ENCODE measurements at regions not wholly inside any gene's neighbourhood (a gene's known extent, or its start where the extent isn't known, plus 50 kb on each side); places are given as distances from the start of the nearest gene placed in this dataset.

DNA sequence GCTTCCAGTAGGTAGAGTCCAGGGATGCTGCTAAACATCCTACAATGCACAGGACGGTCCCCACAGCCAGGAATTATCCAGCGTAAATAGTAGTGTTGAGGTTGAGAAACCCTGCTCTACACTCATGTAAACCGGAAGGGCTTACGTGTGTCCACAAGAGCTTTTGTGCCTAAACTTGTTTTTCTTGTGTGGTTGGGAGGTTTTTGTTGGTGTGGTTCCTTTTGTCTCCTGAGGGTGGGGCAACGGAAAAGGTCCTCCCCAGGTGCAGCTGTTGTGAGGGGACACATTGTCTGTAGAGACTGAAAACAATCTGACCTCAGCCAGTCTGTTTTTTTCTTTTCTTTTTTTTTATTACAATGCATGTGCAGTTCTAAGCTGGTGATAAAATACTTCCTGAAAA lies 72.7 kb upstream of the MGAT5 start:
- in situ Hi-C loops (cut with HindIII; ENCODE audit: low pct_unique_long_range_greater_than_20kb, low sequenced_read_pairs), result no loop called here
- no peak for DNase-seq (ENCODE audit: low read depth, low spot score)

DNA sequence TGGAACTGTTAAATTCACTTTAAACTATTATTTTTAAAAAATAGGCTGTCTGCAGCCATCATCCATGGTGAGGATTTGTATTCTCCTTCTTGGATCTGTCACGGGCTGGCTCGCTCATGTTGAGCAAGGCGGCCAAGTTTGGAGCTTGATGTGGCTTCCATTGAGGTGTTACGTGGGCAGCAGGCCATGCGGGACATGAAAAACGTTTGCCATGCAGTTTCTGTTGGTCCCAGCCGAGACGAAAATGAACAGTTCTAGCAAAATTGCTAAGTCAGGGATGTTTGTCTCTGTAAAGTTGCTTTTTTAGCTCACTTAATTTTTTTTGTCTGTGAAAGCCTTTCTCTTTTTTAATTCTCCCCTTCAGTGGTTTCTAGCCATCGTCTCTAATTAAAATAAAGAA lies 70.2 kb upstream of the MGAT5 start:
- no peak for DNase-seq (ENCODE audit: low read depth, low spot score)
- in situ Hi-C loops (cut with HindIII; ENCODE audit: low pct_unique_long_range_greater_than_20kb, low sequenced_read_pairs), result no loop called here

GRCh38 chr2:134185639-134186038 lies 68.2 kb upstream of the MGAT5 start:
- in situ Hi-C loops (cut with HindIII; ENCODE audit: low pct_unique_long_range_greater_than_20kb, low sequenced_read_pairs), result no loop called here

DNA sequence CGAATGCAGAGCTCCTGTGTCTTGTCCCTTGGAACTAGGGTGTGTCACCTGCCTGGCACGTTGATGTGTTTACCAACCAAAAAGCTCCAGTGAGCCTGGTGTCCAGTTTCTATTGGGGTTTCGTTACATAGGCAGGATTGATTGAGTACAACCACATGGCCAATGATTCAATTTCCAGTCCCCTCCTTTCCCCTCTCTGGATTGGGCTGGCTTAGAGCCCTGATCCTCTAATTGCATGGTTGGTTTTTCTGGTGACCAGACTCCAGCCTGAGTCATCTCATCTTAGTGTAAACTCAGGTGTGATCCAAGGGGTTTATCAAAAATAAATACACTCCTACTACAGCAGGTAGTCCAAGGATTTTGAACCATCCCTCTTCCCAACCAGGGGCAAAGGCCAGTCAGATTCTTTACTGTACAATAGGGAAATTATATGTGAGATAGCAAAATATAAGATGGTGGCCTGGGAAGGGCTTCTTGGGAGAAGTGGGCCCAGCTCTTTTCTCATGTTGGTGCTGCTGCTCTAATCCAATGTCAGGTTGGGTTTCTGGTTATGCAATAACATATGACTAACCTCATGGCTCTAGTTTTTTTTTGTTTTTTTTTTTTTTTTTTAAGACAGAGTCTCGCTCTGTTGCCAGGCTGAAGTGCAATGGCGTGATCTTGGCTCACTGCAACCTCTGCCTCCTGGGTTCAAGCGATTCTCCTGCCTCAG lies 64.7 kb upstream of the MGAT5 start:
- no peak for DNase-seq (ENCODE audit: low read depth, low spot score)
- in situ Hi-C loops (cut with HindIII; ENCODE audit: low pct_unique_long_range_greater_than_20kb, low sequenced_read_pairs), result no loop called here

More at GRCh38 chr2:134185639-134186038, 68.2 kb upstream of the MGAT5 start:
- DNase-seq (ENCODE audit: low read depth, low spot score), result no peak

DNA sequence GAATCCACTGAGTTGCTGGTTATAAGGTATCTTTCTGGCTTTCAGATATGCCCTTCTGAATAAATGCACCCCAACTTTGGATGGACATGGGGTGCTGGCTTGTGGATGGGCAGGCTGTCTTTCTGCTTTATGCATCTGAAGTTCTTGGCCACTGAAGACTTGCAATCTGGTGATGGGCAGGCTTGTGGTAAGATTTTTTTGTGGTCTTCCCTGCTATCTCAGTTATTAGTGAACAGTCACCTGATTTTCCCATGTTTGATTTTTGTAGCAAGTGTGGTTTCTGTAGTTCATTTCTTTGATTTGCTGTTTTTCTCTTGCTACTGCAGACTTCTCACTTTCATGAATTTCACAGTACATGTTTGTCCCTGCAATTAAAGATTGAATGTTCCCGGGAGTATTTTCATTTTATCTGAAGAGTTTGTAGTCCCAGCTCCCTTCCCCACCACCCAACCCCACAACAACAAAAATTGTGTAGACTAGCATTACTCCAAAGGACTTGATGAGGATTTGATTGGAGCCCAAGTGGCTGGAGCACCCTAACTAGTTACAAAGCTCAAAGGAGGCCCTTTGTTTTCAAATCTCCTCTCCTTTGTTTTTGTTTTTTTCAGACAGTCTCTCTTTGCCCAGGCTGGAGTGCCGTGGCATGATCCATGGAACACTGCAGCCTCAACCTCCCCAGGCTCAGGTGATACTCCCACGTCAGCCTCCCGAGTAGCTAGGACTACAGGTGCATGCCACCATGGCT lies 63.6 kb upstream of the MGAT5 start:
- no peak for DNase-seq (ENCODE audit: low read depth, low spot score)
- in situ Hi-C loops (cut with HindIII; ENCODE audit: low pct_unique_long_range_greater_than_20kb, low sequenced_read_pairs), result no loop called here

- in situ Hi-C loops (cut with HindIII; ENCODE audit: low pct_unique_long_range_greater_than_20kb, low sequenced_read_pairs), result no loop called here
- DNase-seq (ENCODE audit: low read depth, low spot score), result no peak
Observed at GRCh38 chr2:134190807-134191203, 63.1 kb upstream of the MGAT5 start.

DNA sequence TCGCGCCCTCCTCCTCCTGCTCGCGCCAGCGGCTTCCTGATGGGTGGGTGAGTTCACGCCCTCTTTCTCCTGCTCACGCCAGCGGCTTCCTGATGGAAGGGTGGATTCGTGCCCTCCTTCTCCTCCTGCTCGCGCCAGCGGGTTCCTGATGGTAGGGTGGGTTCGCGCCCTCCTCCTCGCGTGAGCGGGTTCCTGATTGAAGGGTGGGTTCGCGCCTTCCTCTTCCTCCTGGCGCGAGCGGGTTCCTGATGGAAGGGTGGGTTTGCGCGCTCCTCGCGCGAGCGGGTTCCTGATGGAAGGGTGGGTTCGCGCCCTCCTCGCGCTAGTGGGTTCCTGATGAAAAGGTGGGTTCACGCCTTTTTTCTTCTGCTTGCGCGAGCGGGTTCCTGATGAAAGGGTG lies 62.0 kb upstream of the MGAT5 start:
- DNase-seq (ENCODE audit: low read depth, low spot score), result no peak
- in situ Hi-C loops (cut with HindIII; ENCODE audit: low pct_unique_long_range_greater_than_20kb, low sequenced_read_pairs), result no loop called here

- in situ Hi-C loops (cut with HindIII; ENCODE audit: low pct_unique_long_range_greater_than_20kb, low sequenced_read_pairs), result no loop called here
- no peak for DNase-seq (ENCODE audit: low read depth, low spot score)
Observed at GRCh38 chr2:134193006-134193405, 60.9 kb upstream of the MGAT5 start.

DNA sequence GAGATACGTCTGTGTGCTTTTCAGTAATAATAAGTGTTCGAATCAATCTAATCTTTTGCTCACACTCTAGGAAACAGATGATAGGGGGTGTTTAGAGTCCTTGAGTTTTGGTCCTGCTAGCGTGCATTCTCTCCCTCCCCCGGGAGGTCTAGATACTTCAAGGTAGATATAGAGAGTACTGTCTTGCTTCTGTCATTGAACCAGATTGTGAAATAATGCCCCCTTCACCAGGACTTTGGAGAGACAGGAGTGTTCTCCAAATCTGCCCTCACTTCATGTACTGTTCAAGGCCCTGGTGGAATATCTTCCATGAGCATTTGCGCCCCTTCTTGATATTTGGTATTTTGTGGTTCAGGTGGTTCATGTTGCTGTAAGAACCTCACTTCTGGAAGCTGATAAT lies 59.4 kb upstream of the MGAT5 start:
- in situ Hi-C loops (cut with HindIII; ENCODE audit: low pct_unique_long_range_greater_than_20kb, low sequenced_read_pairs), result no loop called here
- no peak for DNase-seq (ENCODE audit: low read depth, low spot score)

DNA sequence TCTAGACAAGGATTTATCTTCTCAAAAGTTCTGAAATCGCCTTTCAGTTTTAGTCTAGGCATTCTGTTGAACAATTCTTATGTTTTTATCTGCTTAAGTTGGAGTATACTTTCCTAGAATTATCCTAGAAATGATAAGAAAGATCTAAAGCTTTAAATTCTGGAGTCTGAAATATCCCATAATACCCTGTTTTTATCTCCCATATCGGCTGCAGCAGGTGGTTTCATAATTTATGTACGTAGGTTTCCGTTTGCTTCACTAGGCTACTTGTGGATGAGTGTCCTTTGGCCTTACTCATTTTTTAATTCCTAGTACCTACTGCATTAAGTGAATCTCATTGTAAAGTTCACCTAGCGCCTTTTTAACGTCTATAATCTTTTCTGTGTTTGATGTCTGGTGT lies 58.5 kb upstream of the MGAT5 start:
- DNase-seq (ENCODE audit: low read depth, low spot score), result no peak
- in situ Hi-C loops (cut with HindIII; ENCODE audit: low pct_unique_long_range_greater_than_20kb, low sequenced_read_pairs), result no loop called here

DNA sequence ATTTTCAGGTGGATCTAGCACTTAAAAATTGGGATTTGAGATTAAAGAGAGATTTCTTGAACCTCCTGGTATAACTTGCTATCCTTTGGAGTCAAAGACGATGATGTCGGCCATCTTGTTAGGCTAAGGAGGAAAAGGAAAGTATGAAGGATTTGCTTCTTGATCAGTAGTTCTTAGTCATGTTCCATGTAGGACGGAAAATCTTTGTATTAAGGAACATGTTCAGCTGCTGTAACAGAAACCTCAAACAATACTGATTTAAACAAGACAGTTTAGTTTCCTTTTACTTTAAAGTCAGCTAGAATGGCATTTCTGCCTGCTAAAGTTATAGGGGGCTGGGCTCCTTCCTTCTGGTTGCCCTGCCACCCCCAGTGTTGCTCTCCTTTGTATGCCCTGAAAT lies 56.4 kb upstream of the MGAT5 start:
- in situ Hi-C loops (cut with HindIII; ENCODE audit: low pct_unique_long_range_greater_than_20kb, low sequenced_read_pairs), result no loop called here

GRCh38 chr2:134198006-134198634 lies 55.8 kb upstream of the MGAT5 start:
- in situ Hi-C loops (cut with HindIII; ENCODE audit: low pct_unique_long_range_greater_than_20kb, low sequenced_read_pairs), result no loop called here
- no peak for DNase-seq (ENCODE audit: low read depth, low spot score)

More for the DNA sequence above, 56.4 kb upstream of the MGAT5 start:
- no peak for DNase-seq (ENCODE audit: low read depth, low spot score)

GRCh38 chr2:134199123-134199522 lies 54.7 kb upstream of the MGAT5 start:
- DNase-seq (ENCODE audit: low read depth, low spot score), result no peak

GRCh38 chr2:134200036-134200618 lies 53.7 kb upstream of the MGAT5 start:
- no peak for DNase-seq (ENCODE audit: low read depth, low spot score)
- in situ Hi-C loops (cut with HindIII; ENCODE audit: low pct_unique_long_range_greater_than_20kb, low sequenced_read_pairs), result no loop called here

More at GRCh38 chr2:134199123-134199522, 54.7 kb upstream of the MGAT5 start:
- in situ Hi-C loops (cut with HindIII; ENCODE audit: low pct_unique_long_range_greater_than_20kb, low sequenced_read_pairs), result no loop called here

- no peak for DNase-seq (ENCODE audit: low read depth, low spot score)
- in situ Hi-C loops (cut with HindIII; ENCODE audit: low pct_unique_long_range_greater_than_20kb, low sequenced_read_pairs), result no loop called here
Observed at GRCh38 chr2:134201533-134201932, 52.3 kb upstream of the MGAT5 start.

DNA sequence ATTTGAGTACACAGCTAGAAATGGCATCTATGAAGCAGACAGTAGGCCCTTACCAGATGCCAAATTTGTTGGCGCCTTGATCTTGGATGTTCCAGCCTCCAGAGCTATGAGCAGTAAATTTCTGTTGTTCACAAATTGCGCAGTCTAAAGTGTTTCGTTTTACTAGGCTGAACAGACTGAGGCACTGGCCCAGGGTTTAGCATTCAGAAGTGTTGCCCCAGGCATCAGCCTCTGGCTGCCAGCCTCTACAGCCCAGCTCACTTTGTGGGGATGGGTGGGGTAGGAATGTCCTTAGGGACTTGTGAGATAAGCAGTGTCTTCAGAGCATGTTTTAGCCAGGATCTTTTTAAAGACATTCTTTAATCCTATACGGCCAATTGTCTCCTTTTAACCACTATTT lies 51.5 kb upstream of the MGAT5 start:
- in situ Hi-C loops (cut with HindIII; ENCODE audit: low pct_unique_long_range_greater_than_20kb, low sequenced_read_pairs), result no loop called here
- DNase-seq (ENCODE audit: low read depth, low spot score), result no peak

DNA sequence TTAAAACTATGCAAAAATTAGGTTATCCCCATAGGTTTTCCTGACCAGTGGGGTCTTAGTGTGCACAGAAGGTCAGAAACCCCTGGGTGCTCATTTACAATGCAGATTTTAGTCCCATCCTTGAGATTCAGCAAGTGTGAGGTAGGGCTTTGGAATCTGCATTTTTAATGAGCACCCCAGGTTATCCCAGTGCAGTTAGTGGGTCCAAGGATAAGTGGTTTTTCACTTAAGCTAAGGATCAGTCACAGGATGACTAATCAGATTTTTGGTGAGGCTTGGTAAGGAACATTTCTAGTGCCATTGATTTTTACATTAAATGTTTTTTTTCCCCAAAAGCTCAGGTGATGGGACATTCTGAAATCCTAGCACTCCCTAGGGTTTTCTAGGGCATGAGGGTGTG lies 50.7 kb upstream of the MGAT5 start:
- no peak for DNase-seq (ENCODE audit: low read depth, low spot score)
- in situ Hi-C loops (cut with HindIII; ENCODE audit: low pct_unique_long_range_greater_than_20kb, low sequenced_read_pairs), result no loop called here

Measured in SK-MEL-5 (cell line).